ENCODE measurements at regions not wholly inside any gene's neighbourhood (a gene's known extent, or its start where the extent isn't known, plus 50 kb on each side); places are given as distances from the start of the nearest gene placed in this dataset.

GRCh38 chr6:160891690-160892089 is 99.9 kb upstream of the MAP3K4 start:
- H3K4me1 ChIP-seq: no peaks in the 10 kb centered on the region
- no peak overlapping the region for H3K27ac ChIP-seq
- TF ChIP-seq, protein P1, sequence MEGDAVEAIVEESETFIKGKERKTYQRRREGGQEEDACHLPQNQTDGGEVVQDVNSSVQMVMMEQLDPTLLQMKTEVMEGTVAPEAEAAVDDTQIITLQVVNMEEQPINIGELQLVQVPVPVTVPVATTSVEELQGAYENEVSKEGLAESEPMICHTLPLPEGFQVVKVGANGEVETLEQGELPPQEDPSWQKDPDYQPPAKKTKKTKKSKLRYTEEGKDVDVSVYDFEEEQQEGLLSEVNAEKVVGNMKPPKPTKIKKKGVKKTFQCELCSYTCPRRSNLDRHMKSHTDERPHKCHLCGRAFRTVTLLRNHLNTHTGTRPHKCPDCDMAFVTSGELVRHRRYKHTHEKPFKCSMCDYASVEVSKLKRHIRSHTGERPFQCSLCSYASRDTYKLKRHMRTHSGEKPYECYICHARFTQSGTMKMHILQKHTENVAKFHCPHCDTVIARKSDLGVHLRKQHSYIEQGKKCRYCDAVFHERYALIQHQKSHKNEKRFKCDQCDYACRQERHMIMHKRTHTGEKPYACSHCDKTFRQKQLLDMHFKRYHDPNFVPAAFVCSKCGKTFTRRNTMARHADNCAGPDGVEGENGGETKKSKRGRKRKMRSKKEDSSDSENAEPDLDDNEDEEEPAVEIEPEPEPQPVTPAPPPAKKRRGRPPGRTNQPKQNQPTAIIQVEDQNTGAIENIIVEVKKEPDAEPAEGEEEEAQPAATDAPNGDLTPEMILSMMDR (IDR thresholded peaks at IDR 0.05): no peak
- no peak overlapping the region for H3K4me3 ChIP-seq
- no peak for DNase-seq (ENCODE audit: low spot score in 2 of 2)
- no peaks in the 10 kb centered on the region for H3K36me3 ChIP-seq
- no peaks in the 10 kb centered on the region for H3K9me3 ChIP-seq
- no peaks in the 10 kb centered on the region for H3K27me3 ChIP-seq
- WGBS: 78% methylated on average over 2 of the region's 2 CpGs

DNA sequence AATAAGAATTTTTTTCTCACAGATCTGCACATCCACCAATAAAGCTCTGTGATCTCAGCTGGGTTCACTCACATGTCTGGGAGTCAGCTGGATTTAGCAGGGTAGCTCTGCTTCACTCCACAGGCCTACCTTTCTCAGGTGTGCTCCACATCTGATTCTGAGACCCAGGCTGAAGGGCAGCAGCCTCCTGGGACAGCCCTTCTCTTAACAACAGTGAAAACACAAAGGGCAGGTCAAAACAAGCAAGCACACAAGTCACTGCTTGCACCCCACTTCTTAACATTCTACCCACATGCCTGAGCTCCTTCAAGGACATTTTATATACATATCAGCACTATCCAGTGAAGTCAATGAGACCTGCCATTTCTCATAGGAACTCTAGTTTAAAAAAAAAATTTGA is 96.0 kb upstream of the MAP3K4 start:
- DNase-seq (ENCODE audit: low spot score in 2 of 2): no peak
- no peaks in the 10 kb centered on the region for H3K36me3 ChIP-seq
- H3K27me3 ChIP-seq: no peaks in the 10 kb centered on the region
- H3K4me3 ChIP-seq: no peak overlapping the region
- H3K9me3 ChIP-seq: no peaks in the 10 kb centered on the region
- no peak overlapping the region for H3K27ac ChIP-seq
- TF ChIP-seq POLR2A (IDR thresholded peaks at IDR 0.05): no peak
- TF ChIP-seq, protein P1 (IDR thresholded peaks at IDR 0.05): no peak
- no peak for TF ChIP-seq EP300 (IDR thresholded peaks at IDR 0.05)
- TF ChIP-seq POLR2AphosphoS5 (IDR thresholded peaks at IDR 0.05): no peak
- H3K4me1 ChIP-seq: no peaks in the 10 kb centered on the region

GRCh38 chr6:160899671-160900430 is 91.7 kb upstream of the MAP3K4 start:
- WGBS: 83% methylated on average over 4 of the region's 6 CpGs
- Histone ChIP-seq H3K27me3 (no peaks in the 10 kb centered on the region), H3K36me3 (no peaks in the 10 kb centered on the region), H3K4me3 (no peak overlapping the region), H3K9me3 (no peaks in the 10 kb centered on the region), H3K4me1 (no peaks in the 10 kb centered on the region), H3K27ac (no peak overlapping the region)
- DNase-seq (ENCODE audit: low spot score in 2 of 2): no peak
- TF ChIP-seq, protein P1 (IDR thresholded peaks at IDR 0.05): no peak
- no peak for TF ChIP-seq EP300 (IDR thresholded peaks at IDR 0.05)
- no peak for TF ChIP-seq POLR2A (IDR thresholded peaks at IDR 0.05)

- Histone ChIP-seq H3K4me3 (no peak overlapping the region), H3K9me3 (peaks cover 4% of the 10 kb centered on the region), H3K27ac (no peak overlapping the region), H3K4me1 (no peaks in the 10 kb centered on the region), H3K27me3 (no peaks in the 10 kb centered on the region), H3K36me3 (no peaks in the 10 kb centered on the region)
- DNase-seq (ENCODE audit: low spot score in 2 of 2): no peak
- TF ChIP-seq, protein P1 (IDR thresholded peaks at IDR 0.05): no peak
- TF ChIP-seq POLR2AphosphoS5 (IDR thresholded peaks at IDR 0.05) (no peak), EP300 (IDR thresholded peaks at IDR 0.05) (no peak), POLR2A (IDR thresholded peaks at IDR 0.05) (no peak)
- WGBS: 86% methylated on average over 5 of the region's 5 CpGs
Measured at GRCh38 chr6:160911949-160912348, 79.6 kb upstream of the MAP3K4 start.

- Histone ChIP-seq H3K27ac (no peak overlapping the region), H3K36me3 (no peaks in the 10 kb centered on the region), H3K27me3 (no peaks in the 10 kb centered on the region), H3K9me3 (peaks cover 4% of the 10 kb centered on the region), H3K4me3 (no peak overlapping the region), H3K4me1 (no peaks in the 10 kb centered on the region)
- WGBS: 88% methylated on average over 6 of the region's 6 CpGs
- TF ChIP-seq POLR2A (IDR thresholded peaks at IDR 0.05) (no peak), EP300 (IDR thresholded peaks at IDR 0.05) (no peak), POLR2AphosphoS5 (IDR thresholded peaks at IDR 0.05) (no peak)
- TF ChIP-seq, protein P1 (IDR thresholded peaks at IDR 0.05): no peak
- DNase-seq (ENCODE audit: low spot score in 2 of 2): no peak
Measured at GRCh38 chr6:160912411-160912810, 79.2 kb upstream of the MAP3K4 start.

Measured in suprapubic skin (tissue), 4 donors.